ENCODE measurements at regions not wholly inside any gene's neighbourhood (a gene's known extent, or its start where the extent isn't known, plus 50 kb on each side); places are given as distances from the start of the nearest gene placed in this dataset.

GRCh38 chr1:157357111-157357510 lies 195.2 kb downstream of the FCRL5 start:
- TF ChIP-seq EZH2phosphoT487 (IDR thresholded peaks at IDR 0.05; ENCODE audit: insufficient read depth, low read depth) (no peak), EZH2 (IDR thresholded peaks at IDR 0.05; ENCODE audit: insufficient read depth, poor library complexity, severe bottlenecking) (no peak)
